NCI-H128 (cell line): ENCODE measurements at regions not wholly inside any gene's neighbourhood (a gene's known extent, or its start where the extent isn't known, plus 50 kb on each side); places are given as distances from the start of the nearest gene placed in this dataset.

Experiments used
- DNase-seq: peaks from one replicate; lab custom pipeline; 2025; ENCODE audit not compliant: unreplicated experiment; lab: John Stamatoyannopoulos, UW

GRCh38 chr17:77376795-77377709, 236.3 kb downstream of the SEC14L1 start:
- no peak for DNase-seq

DNA sequence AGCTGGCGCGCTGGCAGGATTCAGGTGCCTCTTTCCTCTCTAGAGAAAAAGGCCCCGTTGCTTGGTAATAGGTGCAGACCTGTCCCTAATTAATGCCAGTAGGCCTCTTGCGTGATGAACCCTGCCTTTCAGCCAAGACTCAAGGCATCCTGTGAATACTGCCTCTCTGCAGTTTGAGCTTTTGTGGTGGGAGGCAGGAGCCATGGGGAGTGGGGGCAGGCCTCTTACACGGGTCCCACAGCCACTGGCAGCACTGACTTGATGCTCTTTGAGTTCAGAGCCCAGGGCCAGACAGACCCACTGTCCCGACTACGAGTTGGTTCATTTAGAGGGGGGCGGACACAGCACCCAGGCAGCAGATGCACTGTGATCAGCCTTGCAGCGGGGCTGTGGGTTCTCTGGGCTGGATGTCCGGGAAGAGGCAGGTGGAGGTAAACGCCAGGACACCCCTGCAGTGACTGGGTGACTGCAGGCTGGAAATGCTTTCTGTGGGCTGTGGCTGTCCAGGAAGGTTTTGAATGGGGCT, 237.0 kb downstream of the SEC14L1 start:
- DNase-seq = no peak

- no peak for DNase-seq
Measured at GRCh38 chr17:77378318-77379064, 237.7 kb downstream of the SEC14L1 start.

- DNase-seq = no peak
Measured at GRCh38 chr17:77379065-77379428, 238.3 kb downstream of the SEC14L1 start.

DNA sequence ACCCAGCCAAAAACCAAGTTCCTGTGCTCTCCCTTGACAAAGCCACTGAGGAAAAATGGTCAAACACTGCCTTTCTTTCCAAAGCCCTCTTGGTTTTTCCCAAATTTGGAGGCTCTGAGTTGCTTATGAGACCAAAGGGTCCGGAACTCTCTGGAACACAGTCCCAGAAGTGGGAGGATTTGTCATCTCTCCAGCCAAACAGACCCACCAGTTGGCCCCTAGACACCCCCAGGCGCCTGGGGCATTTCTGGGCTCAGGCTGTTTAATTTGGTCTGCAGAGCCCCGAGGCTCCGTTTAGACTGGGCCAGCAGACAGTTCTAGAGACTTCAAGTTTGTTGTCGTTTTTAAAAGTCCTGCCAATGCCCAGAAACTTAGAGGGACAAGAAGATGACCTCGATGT, 239.1 kb downstream of the SEC14L1 start:
- no peak for DNase-seq

DNA sequence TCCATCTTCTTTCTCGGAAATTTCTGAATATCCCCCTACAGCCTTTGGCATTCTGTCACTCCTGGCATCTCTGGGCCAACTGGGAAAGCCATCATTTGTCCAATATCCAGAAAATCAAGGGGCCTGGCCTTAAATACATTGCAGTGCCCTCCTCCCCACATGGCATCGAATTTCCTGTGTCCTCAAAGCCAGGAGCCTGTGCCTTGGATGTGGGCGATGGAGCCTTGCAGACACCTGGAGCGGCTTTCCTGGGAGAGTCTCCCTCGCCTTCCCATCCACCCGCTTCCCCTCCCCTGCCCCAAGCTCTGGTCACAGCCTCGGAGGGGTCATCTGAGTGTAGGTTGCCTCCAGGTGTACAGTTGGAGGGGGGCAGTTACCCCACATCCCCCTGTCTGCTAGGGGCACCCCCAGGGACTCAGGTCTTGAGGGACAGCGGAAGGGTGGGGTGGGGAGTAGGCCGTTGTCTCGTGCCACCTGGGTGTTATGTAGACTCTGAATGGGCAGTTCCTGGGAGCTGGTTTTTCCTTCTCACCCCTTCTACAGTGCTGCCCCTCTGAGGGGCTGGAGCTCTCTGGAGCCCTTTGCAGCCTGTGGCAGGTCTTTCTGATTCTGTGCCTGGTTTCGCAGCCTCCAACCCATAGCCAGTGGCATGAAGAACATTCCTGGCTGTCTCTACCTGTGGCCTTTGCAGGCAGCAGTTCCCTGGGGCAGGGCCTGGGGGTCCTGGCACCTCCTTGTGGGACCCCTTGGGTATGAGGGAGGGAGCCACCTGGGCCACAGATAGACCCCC, 239.8 kb downstream of the SEC14L1 start:
- no peak for DNase-seq

DNA sequence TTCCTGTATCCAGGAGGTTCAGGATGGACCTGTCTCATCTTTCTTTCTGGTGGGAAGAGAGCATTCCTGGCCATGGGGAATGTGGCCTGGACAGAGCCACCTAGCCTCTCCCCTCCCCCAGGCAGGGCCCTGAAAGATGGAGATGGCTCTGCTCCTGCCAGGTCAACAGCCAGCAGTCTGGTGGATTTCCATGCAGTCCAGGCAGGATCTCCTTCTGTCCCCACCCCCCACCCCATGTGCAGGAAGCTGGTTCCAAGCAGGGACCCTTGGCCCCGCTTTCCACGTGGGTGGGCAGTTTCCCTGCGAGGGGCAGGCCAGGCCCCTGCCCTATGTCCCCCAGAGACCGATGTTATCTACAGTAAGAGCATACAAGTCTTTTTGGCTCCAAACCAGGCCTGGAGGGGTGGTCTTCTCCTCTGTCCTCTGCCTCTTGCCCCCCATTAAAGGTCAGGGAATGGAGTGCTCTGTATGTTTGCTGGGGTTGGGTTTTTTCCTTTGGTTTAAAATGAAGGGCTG, 240.5 kb downstream of the SEC14L1 start:
- no peak for DNase-seq

DNA sequence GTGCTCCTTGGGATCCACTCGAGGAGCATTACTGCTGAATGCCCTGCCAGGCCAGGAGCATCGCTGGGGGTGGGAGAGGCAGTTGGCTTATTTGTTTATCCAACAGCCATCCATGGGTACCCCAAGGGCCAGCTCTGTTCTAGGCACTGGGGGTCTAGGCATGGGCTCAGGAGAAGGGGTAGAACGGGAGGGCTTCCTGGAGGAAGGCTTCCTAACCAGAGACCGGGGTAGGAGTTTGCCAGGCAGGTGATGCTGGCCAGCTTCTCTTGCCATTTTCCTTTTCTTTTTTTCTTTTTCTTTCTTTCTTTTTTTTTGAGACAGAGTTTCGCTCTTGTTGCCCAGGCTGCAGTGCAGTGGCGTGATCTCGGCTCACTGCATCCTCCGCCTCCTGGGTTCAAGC, 241.0 kb downstream of the SEC14L1 start:
- DNase-seq = no peak

GRCh38 chr17:77382356-77382911, 241.7 kb downstream of the SEC14L1 start:
- no peak for DNase-seq

- no peak for DNase-seq
Measured at GRCh38 chr17:77382966-77383612, 242.3 kb downstream of the SEC14L1 start.

- DNase-seq = no peak
Measured at GRCh38 chr17:77383613-77384608, 243.1 kb downstream of the SEC14L1 start.

- no peak for DNase-seq
Measured at GRCh38 chr17:77385750-77386501, 245.2 kb downstream of the SEC14L1 start.

DNA sequence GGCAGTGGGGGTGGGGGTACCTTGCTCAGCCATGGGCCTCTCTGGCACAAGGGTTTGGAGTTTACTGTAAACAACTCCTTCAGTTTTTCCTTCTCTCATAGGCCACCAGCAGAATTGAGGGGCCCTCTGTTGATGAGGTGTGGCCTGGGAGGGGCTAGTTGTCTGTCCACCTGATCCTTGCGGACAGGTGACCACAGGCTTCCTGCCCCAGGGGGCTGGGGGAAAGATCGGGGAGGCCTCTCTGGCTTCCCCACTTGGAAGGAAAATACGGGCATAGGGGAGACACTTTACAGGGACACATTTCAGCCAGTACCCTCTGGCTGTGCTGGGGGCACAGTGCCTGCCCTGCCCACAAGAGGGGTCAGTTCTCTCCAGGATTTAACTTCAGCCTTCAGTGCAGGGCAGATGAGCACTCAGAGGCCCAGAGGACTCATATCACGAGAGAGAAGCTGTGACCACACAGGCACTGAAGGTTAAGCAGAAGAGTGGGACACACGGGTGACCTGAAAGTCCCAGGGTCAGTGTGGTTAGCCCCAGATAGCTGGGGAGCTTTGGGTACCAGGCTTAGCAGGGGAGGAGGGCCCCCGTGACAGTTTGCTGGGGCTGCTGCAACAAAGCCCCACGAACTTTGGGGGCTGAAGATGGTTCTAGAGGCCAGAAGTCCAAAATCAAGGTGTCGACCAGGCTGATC, 245.9 kb downstream of the SEC14L1 start:
- no peak for DNase-seq

- DNase-seq = no peak
Measured at GRCh38 chr17:77387891-77388290, 247.1 kb downstream of the SEC14L1 start.

DNA sequence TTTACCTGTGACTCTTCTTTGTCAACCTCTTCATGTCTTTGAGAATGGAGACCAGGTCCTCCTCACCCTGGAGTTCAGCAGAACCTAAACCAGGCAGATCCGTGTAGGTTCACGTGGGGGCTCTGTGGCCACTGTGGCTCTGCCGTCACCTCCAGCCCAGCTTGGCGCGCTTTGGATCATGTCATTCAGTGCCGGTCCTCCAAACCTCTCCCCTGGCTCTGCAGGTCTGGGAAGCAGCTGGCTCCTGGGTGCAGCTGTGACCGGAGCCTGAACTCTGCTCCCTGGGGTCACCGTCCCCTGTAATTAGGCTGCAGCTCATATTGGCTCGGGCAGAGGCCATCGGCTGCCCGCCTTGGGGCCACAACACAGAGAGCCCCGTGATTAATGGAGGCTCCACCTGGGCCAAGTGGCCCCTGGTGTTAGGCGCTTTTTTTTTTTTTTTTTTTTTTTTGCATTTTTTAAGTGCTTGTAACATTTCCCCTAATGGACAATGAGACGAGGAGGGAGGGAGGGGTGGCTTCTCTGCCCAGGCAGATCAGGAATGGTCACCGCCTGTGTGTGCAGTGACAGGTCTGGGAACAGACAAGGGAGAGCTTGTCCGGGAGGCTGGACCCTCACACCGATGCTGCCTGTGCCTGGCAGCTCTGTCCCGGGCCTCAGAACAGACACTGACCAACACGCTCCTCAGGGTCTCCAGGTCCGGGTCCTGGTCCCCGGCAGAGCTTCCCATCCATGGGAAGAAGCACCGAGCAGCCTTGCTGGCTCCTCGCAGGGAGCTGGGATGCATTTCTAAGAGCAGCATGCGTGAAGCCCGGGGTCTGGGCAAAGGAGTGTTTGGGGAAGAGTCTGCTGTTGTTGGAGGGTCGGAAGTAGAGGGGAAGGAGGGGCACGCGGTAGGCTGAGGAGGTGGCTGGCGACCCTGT, 247.9 kb downstream of the SEC14L1 start:
- no peak for DNase-seq

DNA sequence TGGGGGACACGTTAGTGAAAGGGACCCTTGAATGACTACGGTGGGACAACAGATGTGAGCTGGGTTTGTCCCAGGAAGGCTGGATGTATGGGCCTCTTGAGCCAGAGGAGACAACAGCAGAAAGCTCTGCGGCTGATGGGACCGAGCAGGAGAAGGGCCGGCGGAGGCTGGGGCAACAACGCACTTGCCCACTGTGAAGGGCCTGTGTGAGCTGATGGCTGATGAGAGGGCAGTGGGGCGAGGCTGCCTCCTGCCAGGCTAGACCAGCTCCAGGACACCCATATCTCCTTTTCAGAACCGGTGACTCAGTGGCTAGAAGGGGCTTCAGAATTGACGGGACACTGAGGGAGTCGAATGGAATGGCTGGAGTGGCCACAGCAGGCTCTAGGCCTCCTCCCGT, 250.1 kb downstream of the SEC14L1 start:
- DNase-seq = no peak
